Neuronal stem cell (in vitro differentiated cells): ENCODE measurements at regions not wholly inside any gene's neighbourhood (a gene's known extent, or its start where the extent isn't known, plus 50 kb on each side); places are given as distances from the start of the nearest gene placed in this dataset.

Experiments used
- DNase-seq: peaks from one replicate; pipeline ENCODE4 v3.0.0-alpha.2; 2013; ENCODE audit warnings: low spot score
- H2AFZ ChIP-seq: one replicate; pipeline ENCODE4 v1.6.1; 2013; ENCODE audit warnings: mild to moderate bottlenecking, low read length, inconsistent platforms
- H2AK5ac ChIP-seq: 2 replicates; pipeline ENCODE4 v1.6.1; 2013; ENCODE audit warnings: low read depth, mild to moderate bottlenecking, inconsistent platforms, low read length, moderate library complexity, mixed read lengths
- H2BK120ac ChIP-seq: 2 replicates; pipeline ENCODE4 v1.6.1; 2013; ENCODE audit warnings: low read depth, mild to moderate bottlenecking, inconsistent platforms, low read length, moderate library complexity, mixed read lengths
- H2BK12ac ChIP-seq: one replicate; pipeline ENCODE4 v1.6.1; 2013; ENCODE audit warnings: low read length, inconsistent platforms
- H2BK15ac ChIP-seq: 2 replicates; pipeline ENCODE4 v1.6.1; 2013; ENCODE audit warnings: mild to moderate bottlenecking, low read length, inconsistent platforms, mixed read lengths
- H2BK5ac ChIP-seq: one replicate; pipeline ENCODE4 v1.6.1; 2013; ENCODE audit warnings: inconsistent platforms, mild to moderate bottlenecking, low read length, moderate library complexity
- H3K14ac ChIP-seq: one replicate; pipeline ENCODE4 v1.6.1; 2013; ENCODE audit warnings: low read length, inconsistent platforms
- H3K18ac ChIP-seq: 2 replicates; pipeline ENCODE4 v1.6.1; 2013; ENCODE audit warnings: low read length, inconsistent platforms
- H3K23ac ChIP-seq: 2 replicates; pipeline ENCODE4 v1.6.1; 2013; ENCODE audit warnings: low read depth, mild to moderate bottlenecking, mixed read lengths, low read length, inconsistent platforms; ENCODE audit not compliant: poor library complexity
- H3K27ac ChIP-seq: replicated peaks from 3 replicates; pipeline ENCODE4 v1.5.1; 2013; ENCODE audit warnings: low read length, inconsistent platforms
- H3K27me3 ChIP-seq, 3 experiments: 2 replicates each; pipeline ENCODE4 v1.6.1; 2013; ENCODE audit warnings: low read length in 3 of 3, mild to moderate bottlenecking in 2 of 3, inconsistent platforms in 1 of 3, low read depth in 1 of 3, mixed read lengths in 1 of 3, moderate library complexity in 1 of 3; ENCODE audit not compliant: control insufficient read depth in 3 of 3, insufficient read depth in 3 of 3
- H3K36me3 ChIP-seq, 2 donors: replicated peaks in 1 of 2; 2 replicates each; pipeline ENCODE4 v1.6.1; 2013; ENCODE audit warnings: low read length in 2 of 2; ENCODE audit not compliant: control insufficient read depth in 2 of 2, insufficient read depth in 2 of 2
- H3K4ac ChIP-seq: 2 replicates; pipeline ENCODE4 v1.6.1; 2013; ENCODE audit warnings: inconsistent platforms, mild to moderate bottlenecking, low read length, moderate library complexity
- H3K4me1 ChIP-seq, 2 donors: 1 replicate in 1 of 2; 2 replicates in 1 of 2; pipeline ENCODE4 v1.6.1; 2013; ENCODE audit warnings: low read length in 2 of 2, low read depth in 1 of 2; ENCODE audit not compliant: control insufficient read depth in 2 of 2, insufficient read depth in 1 of 2
- H3K4me2 ChIP-seq: one replicate; pipeline ENCODE4 v1.6.1; 2013; ENCODE audit warnings: mild to moderate bottlenecking, low read length, inconsistent platforms; ENCODE audit not compliant: insufficient read depth, poor library complexity, severe bottlenecking
- H3K4me3 ChIP-seq, 2 donors: 2 replicates each; pipeline ENCODE4 v1.5.1; 2013; ENCODE audit warnings: low read length in 2 of 2, mild to moderate bottlenecking in 2 of 2, inconsistent platforms in 1 of 2, moderate library complexity in 1 of 2
- H3K79me1 ChIP-seq: one replicate; pipeline ENCODE4 v1.6.1; 2013; ENCODE audit warnings: low read depth, mild to moderate bottlenecking, inconsistent platforms, low read length, moderate library complexity
- H3K9ac ChIP-seq: one replicate; pipeline ENCODE4 v1.6.1; 2013; ENCODE audit warnings: mild to moderate bottlenecking, low read depth, low read length, inconsistent platforms; ENCODE audit not compliant: poor library complexity
- H3K9me3 ChIP-seq, 2 donors: replicated peaks in 1 of 2; 2 replicates each; pipeline versions ENCODE3 to v1.6.1; 2013; ENCODE audit warnings: low read length in 2 of 2, mild to moderate bottlenecking in 2 of 2, inconsistent platforms in 1 of 2, low read depth in 1 of 2, mixed read lengths in 1 of 2, moderate library complexity in 1 of 2; ENCODE audit not compliant: control insufficient read depth in 2 of 2, insufficient read depth in 1 of 2
- H4K8ac ChIP-seq: one replicate; pipeline ENCODE4 v1.6.1; 2013; ENCODE audit warnings: low read depth, mild to moderate bottlenecking, inconsistent platforms, low read length, moderate library complexity
- H4K91ac ChIP-seq: one replicate; pipeline ENCODE4 v1.6.1; 2013; ENCODE audit warnings: low read length, low read depth, mild to moderate bottlenecking, inconsistent platforms; ENCODE audit not compliant: poor library complexity
- WGBS, 2 donors: extraction: QIAGEN DNeasy Blood & Tissue Kit; methylation state at CpG; one replicate each; pipeline ENCODE4 v1.1.7; 2013; ENCODE audit warnings: missing lambda C conversion rate in 2 of 2, mixed read lengths in 1 of 2; ENCODE audit not compliant: insufficient read length in 2 of 2, insufficient replicate concordance in 1 of 2; ENCODE audit errors: extremely low coverage in 2 of 2; 5-methylcytosine and 5-hydroxymethylcytosine counted together

DNA sequence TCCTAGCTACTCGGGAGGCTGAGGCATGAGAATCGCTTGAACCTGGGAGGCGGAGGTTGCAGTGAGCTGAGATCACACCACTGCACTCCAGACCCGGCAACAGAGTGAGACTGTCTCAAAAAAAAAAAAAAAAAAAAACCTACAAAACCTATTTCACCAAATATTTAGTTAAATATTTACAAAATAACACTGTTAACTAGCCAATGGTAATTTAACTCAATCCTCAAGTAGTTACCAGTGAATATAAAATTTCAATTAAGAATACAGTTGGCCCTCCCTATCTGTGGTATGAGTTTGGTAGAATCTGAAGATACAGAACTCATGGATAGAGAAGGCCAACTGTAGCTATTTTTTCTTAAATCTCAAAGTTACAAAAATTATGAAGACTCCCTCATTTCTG, 247.4 kb downstream of the SOX9 start:
- H3K23ac ChIP-seq, result no peak overlapping the region
- no peak overlapping the region for H3K27ac ChIP-seq
- no peak overlapping the region for H4K91ac ChIP-seq
- H3K27me3 ChIP-seq, result no peaks in the 10 kb centered on the region
- H2AFZ ChIP-seq, result no peak overlapping the region
- no CpG with 5 or more reads among the region's 4 CpGs for WGBS, 2 donors
- no peaks in the 10 kb centered on the region for H3K4me1 ChIP-seq
- no peak overlapping the region for H3K9ac ChIP-seq
- H3K4ac ChIP-seq, result no peak overlapping the region
- no peak overlapping the region for H2BK12ac ChIP-seq
- no peak overlapping the region for H3K18ac ChIP-seq
- H3K79me1 ChIP-seq, result no peaks in the 10 kb centered on the region
- H3K9me3 ChIP-seq, result no peaks in the 10 kb centered on the region
- H3K36me3 ChIP-seq, result no peaks in the 10 kb centered on the region
- no peak overlapping the region for H2BK15ac ChIP-seq
- H2BK5ac ChIP-seq, result no peak overlapping the region
- no peak overlapping the region for H3K4me3 ChIP-seq
- no peak overlapping the region for H2BK120ac ChIP-seq
- no peak overlapping the region for H2AK5ac ChIP-seq
- no peak overlapping the region for H4K8ac ChIP-seq
- no peak for DNase-seq
- H3K4me2 ChIP-seq, result no peak overlapping the region
- no peak overlapping the region for H3K14ac ChIP-seq

DNA sequence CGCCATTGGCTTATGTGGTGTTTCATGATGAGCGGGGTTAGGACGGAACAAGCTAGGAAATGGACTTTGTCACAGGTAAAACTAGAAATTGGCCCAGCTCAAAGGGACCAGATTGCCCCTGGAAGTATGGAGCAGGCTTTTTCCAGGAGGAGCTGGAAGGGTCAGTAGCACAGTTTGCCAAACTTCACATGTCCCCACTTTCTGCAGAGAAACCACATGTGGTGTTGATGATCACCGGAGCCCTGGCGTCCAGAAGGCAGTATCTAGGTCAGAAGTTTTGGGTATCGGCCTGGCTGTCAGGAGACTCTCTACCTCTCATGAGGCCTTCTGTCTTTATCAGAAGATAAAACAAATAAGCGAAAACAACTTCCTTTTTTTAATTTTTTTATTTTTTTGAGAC, 248.5 kb downstream of the SOX9 start:
- no peak overlapping the region for H4K8ac ChIP-seq
- H2AK5ac ChIP-seq, result no peak overlapping the region
- peaks cover 0 to 4% of the 10 kb centered on the region in 2 donors for H3K4me1 ChIP-seq
- no peak overlapping the region for H2BK12ac ChIP-seq
- no peak for DNase-seq
- no peak overlapping the region for H3K27ac ChIP-seq
- no peaks in the 10 kb centered on the region for H3K79me1 ChIP-seq
- no peak overlapping the region for H3K23ac ChIP-seq
- H3K18ac ChIP-seq, result no peak overlapping the region
- H2BK15ac ChIP-seq, result no peak overlapping the region
- no peak overlapping the region for H2AFZ ChIP-seq
- no peaks in the 10 kb centered on the region for H3K36me3 ChIP-seq
- no peak overlapping the region for H4K91ac ChIP-seq
- H3K9me3 ChIP-seq, result no peaks in the 10 kb centered on the region
- no peak overlapping the region for H2BK5ac ChIP-seq
- no peak overlapping the region for H3K9ac ChIP-seq
- H3K27me3 ChIP-seq, result no peaks in the 10 kb centered on the region
- H3K4me3 ChIP-seq, result no peak overlapping the region
- no CpG with 5 or more reads among the region's 7 CpGs for WGBS, 2 donors
- H3K4me2 ChIP-seq, result no peak overlapping the region
- H3K14ac ChIP-seq, result no peak overlapping the region
- no peak overlapping the region for H2BK120ac ChIP-seq
- H3K4ac ChIP-seq, result no peak overlapping the region

DNA sequence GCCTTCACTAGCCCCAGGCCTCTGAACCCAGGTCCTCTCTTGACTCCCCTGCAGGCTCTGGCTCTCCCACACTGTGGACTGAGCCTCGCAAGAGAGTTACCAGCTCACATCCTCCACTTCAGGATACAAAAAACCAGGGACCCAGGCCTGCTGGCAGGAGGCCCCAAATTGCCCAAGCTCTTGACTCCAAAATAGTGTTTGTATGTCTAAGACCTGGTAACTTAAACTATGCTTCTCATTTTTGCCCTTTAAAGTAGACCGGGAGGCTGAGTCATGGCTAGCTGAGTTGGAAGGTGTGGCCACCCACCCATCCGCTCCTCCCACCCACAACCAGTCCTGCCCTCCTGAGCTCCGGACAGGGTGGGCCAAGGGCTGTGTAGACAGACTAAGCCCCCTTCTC, 250.0 kb downstream of the SOX9 start:
- H3K4me2 ChIP-seq, result no peak overlapping the region
- no peaks in the 10 kb centered on the region for H3K36me3 ChIP-seq
- H3K9ac ChIP-seq, result no peak overlapping the region
- H3K27ac ChIP-seq, result no peak overlapping the region
- no peak overlapping the region for H3K4me3 ChIP-seq
- H2BK12ac ChIP-seq, result no peak overlapping the region
- H3K9me3 ChIP-seq, result no peaks in the 10 kb centered on the region
- no peak overlapping the region for H3K23ac ChIP-seq
- no peaks in the 10 kb centered on the region for H3K27me3 ChIP-seq
- H3K4ac ChIP-seq, result no peak overlapping the region
- H4K8ac ChIP-seq, result no peak overlapping the region
- H3K4me1 ChIP-seq, result peaks cover 0 to 4% of the 10 kb centered on the region in 2 donors
- no peak for DNase-seq
- no peak overlapping the region for H2AFZ ChIP-seq
- peak overlapping the region; percentile 11 for H2AK5ac ChIP-seq
- H3K79me1 ChIP-seq, result no peaks in the 10 kb centered on the region
- no peak overlapping the region for H2BK5ac ChIP-seq
- H3K14ac ChIP-seq, result no peak overlapping the region
- no peak overlapping the region for H4K91ac ChIP-seq
- WGBS, 2 donors, result no CpG with 5 or more reads among the region's 4 CpGs
- no peak overlapping the region for H2BK120ac ChIP-seq
- H3K18ac ChIP-seq, result peak overlapping the region; percentile 25
- no peak overlapping the region for H2BK15ac ChIP-seq

GRCh38 chr17:72372185-72372584, 251.4 kb downstream of the SOX9 start:
- no peak overlapping the region for H4K91ac ChIP-seq
- H4K8ac ChIP-seq, result no peak overlapping the region
- peaks cover 0 to 8% of the 10 kb centered on the region in 2 donors for H3K4me1 ChIP-seq
- H2AFZ ChIP-seq, result no peak overlapping the region
- peak overlapping the region; percentile 51 for H3K18ac ChIP-seq
- no peak overlapping the region for H2BK15ac ChIP-seq
- no peak overlapping the region for H3K9ac ChIP-seq
- H3K9me3 ChIP-seq, result no peaks in the 10 kb centered on the region
- H3K4ac ChIP-seq, result no peak overlapping the region
- no CpG with 5 or more reads among the region's 10 CpGs for WGBS, 2 donors
- H3K4me2 ChIP-seq, result no peak overlapping the region
- H2BK5ac ChIP-seq, result no peak overlapping the region
- H2BK120ac ChIP-seq, result no peak overlapping the region
- no peak overlapping the region for H3K27ac ChIP-seq
- H3K79me1 ChIP-seq, result no peaks in the 10 kb centered on the region
- peak overlapping the region; percentile 21 for H2AK5ac ChIP-seq
- no peak overlapping the region for H3K23ac ChIP-seq
- no peak for DNase-seq
- H3K14ac ChIP-seq, result no peak overlapping the region
- no peaks in the 10 kb centered on the region for H3K27me3 ChIP-seq
- no peak overlapping the region for H3K4me3 ChIP-seq
- H2BK12ac ChIP-seq, result no peak overlapping the region
- H3K36me3 ChIP-seq, result no peaks in the 10 kb centered on the region
